Dedifferentiated amniotic fluid mesenchymal stem cell (primary cell): ENCODE measurements at regions not wholly inside any gene's neighbourhood (a gene's known extent, or its start where the extent isn't known, plus 50 kb on each side); places are given as distances from the start of the nearest gene placed in this dataset.
"Not testable (repeated sequence)": the region's sequence is repeated elsewhere in the genome, so short reads cannot be mapped to it uniquely, and the experiment has no call there.

ENCODE experiments used
- DNase-seq: peaks from one replicate; pipeline ENCODE4 v3.0.0-alpha.2; 2016; ENCODE audit errors: extremely low spot score

DNA sequence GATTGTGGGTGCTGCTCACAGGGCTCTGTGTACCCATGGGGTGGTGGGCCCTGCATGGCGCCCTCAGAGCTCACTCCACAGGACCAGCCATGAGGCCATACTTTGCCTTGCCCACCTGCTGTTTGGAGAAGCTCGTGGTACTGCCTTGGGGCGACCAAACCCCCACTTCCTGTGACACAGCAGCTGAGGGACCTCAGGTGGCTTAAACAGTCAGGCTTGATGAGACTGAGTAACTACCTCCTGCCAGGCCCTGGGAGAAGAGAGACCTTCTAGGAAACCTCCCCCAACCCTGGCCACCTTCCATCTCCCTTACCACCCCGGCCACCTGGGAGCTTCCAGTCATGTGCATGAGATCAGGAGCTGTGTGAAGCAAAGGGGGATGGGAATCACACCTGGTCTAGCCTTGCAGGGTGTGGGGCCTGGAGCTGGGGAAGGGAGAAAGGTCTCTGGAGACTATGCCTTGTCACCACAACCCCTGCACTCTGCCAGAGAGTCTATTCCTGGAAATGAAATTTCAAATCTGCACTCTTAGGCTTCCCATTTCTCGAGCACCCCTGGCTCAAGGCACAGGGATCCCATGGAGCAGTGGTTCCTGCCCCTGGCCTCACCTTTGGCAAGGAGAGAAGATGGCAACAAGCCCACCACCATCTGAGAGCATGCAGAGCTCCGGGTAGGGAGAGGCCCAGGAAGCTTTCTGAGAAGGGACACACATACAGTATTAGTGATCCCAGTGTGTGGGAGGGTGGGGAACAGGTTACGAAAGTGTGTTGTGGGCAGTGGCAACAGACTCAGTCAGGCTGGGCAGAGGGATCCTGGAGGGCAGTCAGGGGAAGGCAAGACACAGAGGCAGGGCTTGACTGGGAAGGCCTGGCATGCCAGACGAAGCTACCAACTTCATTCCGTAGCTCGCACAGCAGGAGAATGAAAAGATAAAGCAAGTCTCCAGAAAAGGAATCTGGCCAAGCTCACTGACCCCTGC, 125.0 kb downstream of the URI1 start:
- no peak for DNase-seq

- not testable (repeated sequence) for DNase-seq
Observed at GRCh38 chr19:30067956-30068506, 126.0 kb downstream of the URI1 start.

DNA sequence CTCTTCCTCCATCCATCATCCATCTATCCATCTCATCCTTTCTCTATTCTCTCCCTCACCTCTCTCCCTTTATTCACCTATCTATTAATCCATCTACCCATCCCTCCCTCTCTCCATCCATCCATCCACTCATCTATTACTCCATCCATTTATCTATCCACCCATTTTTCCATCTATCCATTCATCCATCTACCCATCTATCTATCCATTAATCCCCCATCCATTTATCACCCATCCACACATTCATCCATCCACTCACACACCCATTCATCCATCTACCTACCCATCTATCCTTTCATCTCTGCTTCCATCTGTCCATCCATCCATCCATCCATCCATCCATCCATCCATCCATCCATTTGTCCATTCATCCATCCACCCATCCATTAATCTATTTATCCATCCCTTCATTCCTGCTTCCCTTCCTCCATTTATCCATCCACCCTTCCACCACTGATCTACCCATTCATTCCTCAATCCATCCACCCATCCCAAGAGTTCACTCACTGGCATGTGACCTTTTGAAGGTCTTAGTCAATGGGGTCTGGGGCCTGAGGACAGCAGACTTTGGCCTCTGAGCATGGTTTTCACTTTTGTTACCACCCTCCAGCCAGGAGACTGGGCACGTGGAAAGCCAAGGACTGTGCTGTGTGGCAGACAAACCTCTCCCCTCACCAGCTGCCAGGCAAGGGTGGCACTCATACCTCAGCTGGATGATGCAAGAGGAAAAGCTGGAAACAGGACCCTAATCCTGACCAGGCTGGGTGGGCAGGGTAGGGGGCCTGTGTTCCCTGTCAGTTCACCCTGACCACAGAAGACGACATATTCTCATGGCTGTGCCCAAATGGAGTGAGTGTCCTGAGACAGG, 126.7 kb downstream of the URI1 start:
- no peak for DNase-seq

DNA sequence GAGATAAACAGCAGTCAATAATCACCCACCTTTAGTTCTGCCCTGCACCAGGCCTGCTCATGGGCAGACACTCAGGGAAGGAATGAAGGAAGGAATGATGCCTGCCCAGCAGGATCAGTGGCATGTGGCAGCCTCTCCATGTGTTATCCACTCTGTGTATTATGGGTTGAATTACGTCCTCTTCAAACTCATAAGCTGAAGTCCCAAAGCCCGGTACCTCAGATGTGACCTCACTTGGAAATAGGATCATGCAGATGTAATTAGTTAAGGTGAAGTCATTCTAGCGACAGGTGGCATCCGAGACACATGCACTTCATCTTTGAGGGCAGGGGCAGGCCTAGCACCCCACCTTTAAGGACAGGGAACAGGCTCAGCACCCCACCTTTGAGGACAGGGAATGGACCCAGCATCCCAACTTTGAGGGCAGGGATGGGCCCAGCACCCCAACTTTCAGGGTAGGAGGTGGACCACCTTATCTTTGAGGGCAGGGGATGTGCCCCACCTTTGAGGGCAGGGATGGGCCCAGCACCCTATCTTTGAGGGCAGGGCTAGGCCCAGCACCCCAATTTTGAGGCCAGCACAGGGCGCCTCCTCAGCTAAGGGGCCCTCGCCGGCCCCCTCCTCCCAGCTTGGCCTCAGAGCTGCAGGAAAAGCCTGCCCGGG, 127.6 kb downstream of the URI1 start:
- DNase-seq: no peak

GRCh38 chr19:30070198-30070967, 128.3 kb downstream of the URI1 start:
- no peak for DNase-seq

DNA sequence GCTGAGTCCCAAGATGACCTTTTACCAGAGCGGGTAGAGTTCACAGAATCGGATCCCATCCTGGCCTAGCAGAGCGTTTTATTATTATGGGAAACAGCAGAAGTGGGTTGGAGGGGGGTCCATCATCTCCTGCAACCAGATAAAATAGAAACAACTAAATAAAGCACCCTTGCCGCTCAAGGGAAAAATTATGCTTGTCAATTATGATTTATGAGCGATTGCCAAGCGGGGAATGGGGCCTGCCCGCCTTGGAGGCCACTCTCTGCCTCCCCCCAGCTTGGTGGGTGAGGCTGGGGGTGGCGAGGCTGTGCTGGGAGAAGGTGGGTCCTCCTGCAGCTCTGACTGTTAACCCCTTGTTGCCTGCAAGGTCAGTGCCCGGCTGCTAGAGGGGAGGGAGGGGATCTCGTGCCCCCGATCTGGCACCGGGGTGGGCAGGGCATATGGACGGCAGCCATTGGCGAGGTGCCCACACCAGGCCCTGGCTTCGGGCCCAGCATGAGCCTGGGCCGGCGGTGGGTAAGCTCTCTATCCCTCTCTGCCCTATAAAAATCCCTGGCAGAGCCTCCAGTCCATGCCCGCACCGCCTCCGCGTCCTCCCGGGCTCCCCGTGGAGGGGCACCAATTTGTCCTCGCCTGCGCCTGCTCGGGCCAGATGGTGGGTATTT, 129.1 kb downstream of the URI1 start:
- DNase-seq: no peak

DNA sequence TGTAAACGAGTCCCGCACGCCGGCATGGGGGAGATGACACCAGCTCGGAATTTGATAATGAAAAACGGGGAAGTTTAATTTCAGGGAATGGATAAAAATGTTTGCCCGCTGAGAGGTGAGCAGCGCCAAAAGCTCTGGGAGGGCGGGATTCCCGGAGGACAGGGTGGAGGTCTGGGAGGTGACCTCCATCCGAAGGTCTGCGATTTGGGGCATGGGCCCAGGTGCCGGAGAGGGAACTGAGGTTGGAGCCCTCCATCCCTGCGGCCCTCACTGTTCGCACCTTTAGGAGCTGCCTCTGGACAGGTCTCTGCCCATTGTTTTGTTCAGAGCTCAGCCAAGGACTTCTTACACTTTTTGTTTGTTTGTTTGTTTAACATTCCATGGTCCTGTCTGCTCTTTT, 129.8 kb downstream of the URI1 start:
- no peak for DNase-seq

GRCh38 chr19:30073152-30074000, 131.3 kb downstream of the URI1 start:
- DNase-seq: no peak

DNA sequence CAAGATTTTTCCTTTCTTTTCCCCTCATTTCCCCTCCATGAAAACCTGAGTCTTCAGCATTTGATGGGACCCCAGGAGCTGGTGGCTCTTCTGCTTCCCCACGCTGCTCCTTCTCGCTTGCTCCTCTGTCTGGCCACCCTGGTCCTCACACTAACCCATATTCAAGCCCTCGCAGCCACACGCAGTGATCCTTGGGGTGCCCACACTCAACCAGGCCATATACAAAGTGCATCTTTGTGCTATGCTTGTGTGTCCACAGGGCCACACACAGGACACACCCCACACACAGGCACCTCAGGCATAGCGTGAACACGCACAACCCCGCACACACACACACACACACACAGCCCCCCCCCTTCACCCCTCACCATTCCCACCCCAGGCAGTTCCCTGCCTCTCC, 132.1 kb downstream of the URI1 start:
- no peak for DNase-seq

DNA sequence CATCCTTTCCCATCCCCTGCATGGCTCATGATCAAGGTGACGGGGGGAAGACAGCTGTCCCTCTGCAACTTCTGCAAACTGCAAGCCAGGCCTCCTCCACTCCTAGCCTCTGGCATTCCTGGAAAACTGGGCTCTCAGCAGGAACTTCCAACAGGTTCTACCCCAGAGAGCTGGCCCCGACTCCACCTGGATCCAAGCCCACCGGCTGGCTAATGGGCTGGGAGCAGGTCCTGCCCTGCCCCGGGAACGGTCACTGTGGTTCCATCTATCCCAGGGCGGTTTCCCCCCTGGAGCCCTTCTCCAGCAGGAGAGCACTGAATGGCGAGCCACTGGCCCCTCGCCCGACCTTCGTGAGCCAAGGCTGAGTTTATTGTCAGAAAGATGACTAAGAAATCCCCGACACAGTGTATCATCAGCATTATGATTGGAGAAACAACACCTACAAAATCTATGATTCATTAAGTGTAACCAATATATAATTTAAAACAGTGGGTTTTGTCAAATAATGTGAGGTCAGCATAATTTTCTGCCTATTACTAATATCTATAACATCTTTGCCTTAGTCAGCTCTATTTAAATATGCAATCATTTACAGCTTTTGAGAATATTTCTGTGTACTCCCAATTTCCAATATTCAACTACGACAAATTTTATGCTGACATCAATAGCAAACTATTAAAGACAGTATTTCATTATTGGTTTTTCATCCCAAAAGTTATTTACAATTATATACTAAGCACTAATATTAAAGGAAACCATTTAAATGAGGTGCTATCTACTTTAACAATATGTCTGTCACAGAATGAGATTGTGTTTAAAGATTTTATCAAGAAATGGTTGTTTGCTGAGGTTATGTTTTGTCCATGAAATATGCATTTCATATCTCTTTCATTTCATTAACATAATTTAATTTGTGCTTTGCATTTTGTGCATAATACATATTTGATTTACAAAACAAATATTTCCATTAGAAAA, 133.0 kb downstream of the URI1 start:
- no peak for DNase-seq

DNA sequence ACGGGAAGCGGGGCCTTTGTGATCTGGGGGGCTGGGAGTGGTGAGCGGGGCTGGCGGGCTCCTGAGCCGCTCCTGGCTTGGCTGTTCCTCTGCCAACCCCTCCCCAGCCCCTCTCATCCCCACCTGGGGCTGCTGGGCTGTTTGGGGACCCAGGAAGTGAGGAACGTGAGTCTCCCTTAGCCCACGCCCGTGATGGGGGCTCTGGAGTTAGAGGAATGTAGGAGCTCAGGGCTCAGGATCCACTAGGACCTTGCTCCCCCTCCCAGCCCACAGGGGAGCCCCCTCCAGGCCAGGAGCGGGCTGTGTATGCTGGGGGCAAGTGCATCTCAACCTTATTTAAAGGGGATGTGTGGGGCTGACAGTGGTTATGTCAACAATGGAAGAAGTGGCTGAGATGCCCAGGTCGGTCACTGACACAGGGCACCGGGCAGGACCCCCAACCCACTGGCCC, 134.1 kb downstream of the URI1 start:
- no peak for DNase-seq

- DNase-seq: no peak
Observed at GRCh38 chr19:30076751-30077670, 135.0 kb downstream of the URI1 start.

- DNase-seq: no peak
Observed at GRCh38 chr19:30077851-30078355, 135.9 kb downstream of the URI1 start.

GRCh38 chr19:30078381-30078910, 136.4 kb downstream of the URI1 start:
- DNase-seq: no peak

GRCh38 chr19:30079200-30079599, 137.2 kb downstream of the URI1 start:
- no peak for DNase-seq

DNA sequence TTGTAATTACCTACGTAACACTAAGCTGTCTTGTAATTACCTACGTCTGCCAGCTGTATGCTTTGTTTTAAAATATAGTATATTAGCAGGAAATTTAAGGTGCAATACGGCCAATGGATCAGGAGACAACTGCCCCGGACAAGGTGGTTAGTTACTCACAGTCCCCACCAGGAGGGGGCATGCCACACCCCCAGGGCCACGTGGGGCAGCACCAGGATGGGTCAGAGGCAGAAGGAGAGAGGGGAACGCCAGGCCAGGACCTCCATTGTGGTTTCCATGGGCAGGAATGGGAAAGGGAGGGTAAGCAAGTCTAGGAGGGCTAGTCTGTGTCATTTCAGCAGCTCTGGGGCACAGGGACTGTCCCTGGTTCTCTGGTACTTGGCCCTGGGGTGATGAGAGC, 140.1 kb downstream of the URI1 start:
- no peak for DNase-seq

DNA sequence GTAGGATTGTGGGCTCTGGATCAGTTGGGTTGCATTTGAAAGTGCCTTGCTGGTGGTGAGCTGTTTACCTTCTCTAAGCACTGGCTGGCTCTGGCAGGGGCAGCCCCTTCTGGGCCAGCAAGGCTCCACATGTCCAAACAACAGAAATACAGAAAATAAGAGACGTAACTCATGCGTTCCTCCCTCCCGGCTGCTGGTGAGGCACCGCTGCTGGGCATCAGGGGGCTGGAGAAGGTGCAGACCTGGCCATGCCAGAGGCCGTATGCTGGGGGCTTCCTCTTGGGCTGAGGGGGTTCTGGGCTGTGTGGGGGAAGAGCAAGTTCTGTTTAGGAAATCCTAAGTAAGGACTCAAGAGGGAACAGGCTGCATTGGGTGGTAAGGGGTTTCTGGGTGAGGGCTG, 140.6 kb downstream of the URI1 start:
- no peak for DNase-seq
